ENCODE measurements at regions not wholly inside any gene's neighbourhood (a gene's known extent, or its start where the extent isn't known, plus 50 kb on each side); places are given as distances from the start of the nearest gene placed in this dataset.

- no peak for DNase-seq
- in situ Hi-C loops (cut with MboI; ENCODE audit: low pct_unique_long_range_greater_than_20kb, low sequenced_read_pairs): no loop called here
Measured at GRCh38 chr17:77877646-77878355, 80.7 kb upstream of the TNRC6C start.

- in situ Hi-C loops (cut with MboI; ENCODE audit: low pct_unique_long_range_greater_than_20kb, low sequenced_read_pairs): no loop called here
- DNase-seq: no peak
Measured at GRCh38 chr17:77879226-77879895, 79.1 kb upstream of the TNRC6C start.

- DNase-seq: no peak
- in situ Hi-C loops (cut with MboI; ENCODE audit: low pct_unique_long_range_greater_than_20kb, low sequenced_read_pairs): no loop called here
Measured at GRCh38 chr17:77879896-77880280, 78.6 kb upstream of the TNRC6C start.

GRCh38 chr17:77880711-77881450, 77.6 kb upstream of the TNRC6C start:
- no peak for DNase-seq
- in situ Hi-C loops (cut with MboI; ENCODE audit: low pct_unique_long_range_greater_than_20kb, low sequenced_read_pairs): no loop called here

- in situ Hi-C loops (cut with MboI; ENCODE audit: low pct_unique_long_range_greater_than_20kb, low sequenced_read_pairs): no loop called here
- peak; percentile 96 for DNase-seq
Measured at GRCh38 chr17:77881545-77881944, 77.0 kb upstream of the TNRC6C start.

GRCh38 chr17:77882040-77882439, 76.5 kb upstream of the TNRC6C start:
- in situ Hi-C loops (cut with MboI; ENCODE audit: low pct_unique_long_range_greater_than_20kb, low sequenced_read_pairs): no loop called here
- DNase-seq: no peak

GRCh38 chr17:77882481-77883212, 75.9 kb upstream of the TNRC6C start:
- DNase-seq: no peak

GRCh38 chr17:77883213-77883650, 75.3 kb upstream of the TNRC6C start:
- in situ Hi-C loops (cut with MboI; ENCODE audit: low pct_unique_long_range_greater_than_20kb, low sequenced_read_pairs): no loop called here
- no peak for DNase-seq

More at GRCh38 chr17:77882481-77883212, 75.9 kb upstream of the TNRC6C start:
- in situ Hi-C loops (cut with MboI; ENCODE audit: low pct_unique_long_range_greater_than_20kb, low sequenced_read_pairs): no loop called here

GRCh38 chr17:77884019-77884418, 74.5 kb upstream of the TNRC6C start:
- no peak for DNase-seq
- in situ Hi-C loops (cut with MboI; ENCODE audit: low pct_unique_long_range_greater_than_20kb, low sequenced_read_pairs): no loop called here

GRCh38 chr17:77884967-77885641, 73.4 kb upstream of the TNRC6C start:
- in situ Hi-C loops (cut with MboI; ENCODE audit: low pct_unique_long_range_greater_than_20kb, low sequenced_read_pairs): no loop called here
- no peak for DNase-seq

GRCh38 chr17:77885678-77886386, 72.7 kb upstream of the TNRC6C start:
- in situ Hi-C loops (cut with MboI; ENCODE audit: low pct_unique_long_range_greater_than_20kb, low sequenced_read_pairs): no loop called here
- no peak for DNase-seq

- DNase-seq: no peak
- in situ Hi-C loops (cut with MboI; ENCODE audit: low pct_unique_long_range_greater_than_20kb, low sequenced_read_pairs): no loop called here
Measured at GRCh38 chr17:77886387-77886728, 72.1 kb upstream of the TNRC6C start.

GRCh38 chr17:77887110-77887463, 71.4 kb upstream of the TNRC6C start:
- DNase-seq: no peak
- in situ Hi-C loops (cut with MboI; ENCODE audit: low pct_unique_long_range_greater_than_20kb, low sequenced_read_pairs): no loop called here

GRCh38 chr17:77887464-77888241, 70.8 kb upstream of the TNRC6C start:
- in situ Hi-C loops (cut with MboI; ENCODE audit: low pct_unique_long_range_greater_than_20kb, low sequenced_read_pairs): no loop called here
- DNase-seq: no peak

- no peak for DNase-seq
Measured at GRCh38 chr17:77888242-77889134, 70.0 kb upstream of the TNRC6C start.

GRCh38 chr17:77889135-77889505, 69.4 kb upstream of the TNRC6C start:
- in situ Hi-C loops (cut with MboI; ENCODE audit: low pct_unique_long_range_greater_than_20kb, low sequenced_read_pairs): no loop called here
- DNase-seq: no peak

More at GRCh38 chr17:77888242-77889134, 70.0 kb upstream of the TNRC6C start:
- in situ Hi-C loops (cut with MboI; ENCODE audit: low pct_unique_long_range_greater_than_20kb, low sequenced_read_pairs): no loop called here
